ENCODE measurements at regions not wholly inside any gene's neighbourhood (a gene's known extent, or its start where the extent isn't known, plus 50 kb on each side); places are given as distances from the start of the nearest gene placed in this dataset.

DNA sequence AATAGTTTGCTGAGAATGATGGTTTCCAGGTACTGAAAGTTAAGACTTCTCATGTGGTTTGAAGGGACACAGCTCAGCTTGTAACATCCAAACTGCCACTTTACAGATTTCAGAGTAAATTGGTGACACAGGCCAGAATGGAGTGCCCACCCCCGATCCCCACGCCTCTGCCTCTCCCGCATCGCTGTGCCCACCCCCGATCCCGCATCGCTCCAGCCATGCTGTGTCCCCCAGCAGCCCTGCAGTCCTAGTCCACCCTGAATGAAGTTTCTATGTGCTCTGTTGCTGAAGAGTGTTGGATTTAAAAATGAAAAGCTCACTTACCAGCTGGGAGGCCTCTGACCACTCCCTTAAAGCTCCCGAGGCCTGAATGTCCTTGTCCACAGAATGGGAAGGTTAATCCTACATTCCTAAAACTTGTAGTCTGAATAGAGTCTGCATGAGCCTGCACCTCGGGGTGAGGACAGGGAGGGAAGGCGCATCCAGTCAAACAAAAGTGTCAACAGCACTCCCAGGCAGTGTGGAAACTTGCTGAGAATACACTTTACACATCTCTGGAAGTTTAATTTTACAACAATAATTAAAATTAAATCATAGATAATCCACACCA, 176.4 kb upstream of the ID2 start:
- Histone ChIP-seq H3K36me3 (ENCODE audit: control insufficient read depth in 4 of 4, insufficient read depth in 3 of 4, low read depth in 1 of 4, low read length in 3 of 4) (no peaks in the 10 kb centered on the region), H3K4me1 (ENCODE audit: control insufficient read depth in 4 of 4, insufficient read depth in 4 of 4, low read length in 3 of 4) (peaks cover 0 to 10% (median 6%) of the 10 kb centered on the region in 4 donors), H3K27me3 (ENCODE audit: control insufficient read depth in 4 of 4, insufficient read depth in 4 of 4, low read length in 3 of 4) (no peaks in the 10 kb centered on the region), H3K9ac (ENCODE audit: low read depth in 1 of 2, low read length in 2 of 2) (no peak overlapping the region), H3K27ac (ENCODE audit: low read depth in 1 of 2, low read length in 2 of 2) (no peak overlapping the region), H3K4me3 (ENCODE audit: low read depth in 1 of 3, low read length in 3 of 3) (no peak overlapping the region), H3K9me3 (ENCODE audit: control insufficient read depth in 4 of 4, low read length in 3 of 4) (no peaks in the 10 kb centered on the region)
- 93% methylated on average over 10 of the region's 10 CpGs for WGBS
- TF ChIP-seq SP1 (IDR thresholded peaks at IDR 0.05) (no peak), EGR1 (IDR thresholded peaks at IDR 0.05; ENCODE audit: low read depth in 2 of 2) (no peak), JUND (IDR thresholded peaks at IDR 0.05) (no peak), RAD21 (IDR thresholded peaks at IDR 0.05) (no peak), YY1 (IDR thresholded peaks at IDR 0.05) (no peak)
- TF ChIP-seq, protein P1, sequence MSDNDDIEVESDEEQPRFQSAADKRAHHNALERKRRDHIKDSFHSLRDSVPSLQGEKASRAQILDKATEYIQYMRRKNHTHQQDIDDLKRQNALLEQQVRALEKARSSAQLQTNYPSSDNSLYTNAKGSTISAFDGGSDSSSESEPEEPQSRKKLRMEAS (IDR thresholded peaks at IDR 0.05): no peak
- DNase-seq (ENCODE audit: low spot score): no peak

DNA sequence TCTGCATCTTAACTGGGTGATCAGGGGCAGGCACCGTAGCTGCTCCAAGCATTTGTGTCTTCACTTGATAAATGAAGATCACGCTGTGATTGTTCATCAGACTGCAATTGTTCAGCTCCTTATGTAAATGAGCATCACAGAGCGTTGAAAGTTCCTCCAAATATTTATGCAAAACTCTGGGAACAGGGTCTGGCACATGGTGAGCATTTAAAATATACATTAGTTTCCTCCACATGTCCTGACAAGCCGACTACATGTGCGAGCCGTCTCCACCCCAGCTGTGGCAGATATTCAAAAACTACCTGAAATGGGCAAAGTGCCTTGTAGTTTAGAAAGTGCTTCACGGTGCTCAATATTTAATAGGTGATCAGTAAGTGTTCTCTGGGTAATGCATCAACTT, 175.1 kb upstream of the ID2 start:
- Histone ChIP-seq H3K36me3 (ENCODE audit: control insufficient read depth in 4 of 4, insufficient read depth in 3 of 4, low read depth in 1 of 4, low read length in 3 of 4) (no peaks in the 10 kb centered on the region), H3K27me3 (ENCODE audit: control insufficient read depth in 4 of 4, insufficient read depth in 4 of 4, low read length in 3 of 4) (no peaks in the 10 kb centered on the region), H3K9me3 (ENCODE audit: control insufficient read depth in 4 of 4, low read length in 3 of 4) (no peaks in the 10 kb centered on the region), H3K27ac (ENCODE audit: low read depth in 1 of 2, low read length in 2 of 2) (no peak overlapping the region), H3K4me1 (ENCODE audit: control insufficient read depth in 4 of 4, insufficient read depth in 4 of 4, low read length in 3 of 4) (no peaks in the 10 kb centered on the region), H3K4me3 (ENCODE audit: low read depth in 1 of 3, low read length in 3 of 3) (no peak overlapping the region), H3K9ac (ENCODE audit: low read depth in 1 of 2, low read length in 2 of 2) (no peak overlapping the region)
- DNase-seq (ENCODE audit: low spot score): no peak
- 79% methylated on average over 7 of the region's 7 CpGs for WGBS
- TF ChIP-seq RAD21 (IDR thresholded peaks at IDR 0.05) (no peak), TAF1 (conservative IDR thresholded peaks at IDR 0.05) (no peak), RXRA (IDR thresholded peaks at IDR 0.05) (no peak)
- TF ChIP-seq, protein P2, sequence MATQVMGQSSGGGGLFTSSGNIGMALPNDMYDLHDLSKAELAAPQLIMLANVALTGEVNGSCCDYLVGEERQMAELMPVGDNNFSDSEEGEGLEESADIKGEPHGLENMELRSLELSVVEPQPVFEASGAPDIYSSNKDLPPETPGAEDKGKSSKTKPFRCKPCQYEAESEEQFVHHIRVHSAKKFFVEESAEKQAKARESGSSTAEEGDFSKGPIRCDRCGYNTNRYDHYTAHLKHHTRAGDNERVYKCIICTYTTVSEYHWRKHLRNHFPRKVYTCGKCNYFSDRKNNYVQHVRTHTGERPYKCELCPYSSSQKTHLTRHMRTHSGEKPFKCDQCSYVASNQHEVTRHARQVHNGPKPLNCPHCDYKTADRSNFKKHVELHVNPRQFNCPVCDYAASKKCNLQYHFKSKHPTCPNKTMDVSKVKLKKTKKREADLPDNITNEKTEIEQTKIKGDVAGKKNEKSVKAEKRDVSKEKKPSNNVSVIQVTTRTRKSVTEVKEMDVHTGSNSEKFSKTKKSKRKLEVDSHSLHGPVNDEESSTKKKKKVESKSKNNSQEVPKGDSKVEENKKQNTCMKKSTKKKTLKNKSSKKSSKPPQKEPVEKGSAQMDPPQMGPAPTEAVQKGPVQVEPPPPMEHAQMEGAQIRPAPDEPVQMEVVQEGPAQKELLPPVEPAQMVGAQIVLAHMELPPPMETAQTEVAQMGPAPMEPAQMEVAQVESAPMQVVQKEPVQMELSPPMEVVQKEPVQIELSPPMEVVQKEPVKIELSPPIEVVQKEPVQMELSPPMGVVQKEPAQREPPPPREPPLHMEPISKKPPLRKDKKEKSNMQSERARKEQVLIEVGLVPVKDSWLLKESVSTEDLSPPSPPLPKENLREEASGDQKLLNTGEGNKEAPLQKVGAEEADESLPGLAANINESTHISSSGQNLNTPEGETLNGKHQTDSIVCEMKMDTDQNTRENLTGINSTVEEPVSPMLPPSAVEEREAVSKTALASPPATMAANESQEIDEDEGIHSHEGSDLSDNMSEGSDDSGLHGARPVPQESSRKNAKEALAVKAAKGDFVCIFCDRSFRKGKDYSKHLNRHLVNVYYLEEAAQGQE (IDR thresholded peaks at IDR 0.05): no peak
- TF ChIP-seq, protein P3, sequence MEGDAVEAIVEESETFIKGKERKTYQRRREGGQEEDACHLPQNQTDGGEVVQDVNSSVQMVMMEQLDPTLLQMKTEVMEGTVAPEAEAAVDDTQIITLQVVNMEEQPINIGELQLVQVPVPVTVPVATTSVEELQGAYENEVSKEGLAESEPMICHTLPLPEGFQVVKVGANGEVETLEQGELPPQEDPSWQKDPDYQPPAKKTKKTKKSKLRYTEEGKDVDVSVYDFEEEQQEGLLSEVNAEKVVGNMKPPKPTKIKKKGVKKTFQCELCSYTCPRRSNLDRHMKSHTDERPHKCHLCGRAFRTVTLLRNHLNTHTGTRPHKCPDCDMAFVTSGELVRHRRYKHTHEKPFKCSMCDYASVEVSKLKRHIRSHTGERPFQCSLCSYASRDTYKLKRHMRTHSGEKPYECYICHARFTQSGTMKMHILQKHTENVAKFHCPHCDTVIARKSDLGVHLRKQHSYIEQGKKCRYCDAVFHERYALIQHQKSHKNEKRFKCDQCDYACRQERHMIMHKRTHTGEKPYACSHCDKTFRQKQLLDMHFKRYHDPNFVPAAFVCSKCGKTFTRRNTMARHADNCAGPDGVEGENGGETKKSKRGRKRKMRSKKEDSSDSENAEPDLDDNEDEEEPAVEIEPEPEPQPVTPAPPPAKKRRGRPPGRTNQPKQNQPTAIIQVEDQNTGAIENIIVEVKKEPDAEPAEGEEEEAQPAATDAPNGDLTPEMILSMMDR (IDR thresholded peaks at IDR 0.05; ENCODE audit: low read depth, low read length, missing input control): no peak

DNA sequence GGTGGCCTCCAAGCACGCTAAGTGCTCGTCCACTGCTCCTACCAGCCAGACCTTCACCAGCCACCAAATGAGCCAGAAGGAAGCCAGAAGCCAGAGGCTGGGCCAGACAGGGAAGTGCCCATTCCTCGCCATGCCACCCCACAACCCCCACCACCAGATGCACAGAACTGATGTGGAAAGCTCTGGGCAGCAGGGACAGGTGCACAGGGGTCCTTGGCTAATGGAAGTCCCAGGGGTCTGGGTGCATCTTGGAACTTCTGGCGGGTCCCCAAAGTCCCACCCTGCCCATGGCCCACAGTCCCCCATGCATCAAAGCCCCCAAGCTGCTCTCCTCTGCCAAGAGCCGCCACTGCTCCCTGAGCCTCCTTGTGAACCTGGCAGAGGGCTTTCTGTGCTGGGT, 173.1 kb upstream of the ID2 start:
- Histone ChIP-seq H3K9me3 (ENCODE audit: control insufficient read depth in 4 of 4, low read length in 3 of 4) (no peaks in the 10 kb centered on the region), H3K36me3 (ENCODE audit: control insufficient read depth in 4 of 4, insufficient read depth in 3 of 4, low read depth in 1 of 4, low read length in 3 of 4) (no peaks in the 10 kb centered on the region), H3K27ac (ENCODE audit: low read depth in 1 of 2, low read length in 2 of 2) (no peak overlapping the region), H3K4me3 (ENCODE audit: low read depth in 1 of 3, low read length in 3 of 3) (no peak overlapping the region), H3K9ac (ENCODE audit: low read depth in 1 of 2, low read length in 2 of 2) (no peak overlapping the region), H3K27me3 (ENCODE audit: control insufficient read depth in 4 of 4, insufficient read depth in 4 of 4, low read length in 3 of 4) (no peaks in the 10 kb centered on the region), H3K4me1 (ENCODE audit: control insufficient read depth in 4 of 4, insufficient read depth in 4 of 4, low read length in 3 of 4) (no peaks in the 10 kb centered on the region)
- 76% methylated on average over 5 of the region's 5 CpGs for WGBS
- TF ChIP-seq JUND (IDR thresholded peaks at IDR 0.05) (no peak), HNF4A (conservative IDR thresholded peaks at IDR 0.05) (no peak), NR2F2 (IDR thresholded peaks at IDR 0.05) (no peak), GABPA (IDR thresholded peaks at IDR 0.05 in 1 of 2, conservative IDR thresholded peaks at IDR 0.05 in 1 of 2) (no peak), HNF4G (IDR thresholded peaks at IDR 0.05) (no peak)
- no peak for DNase-seq (ENCODE audit: low spot score)
